ENCODE measurements at regions not wholly inside any gene's neighbourhood (a gene's known extent, or its start where the extent isn't known, plus 50 kb on each side); places are given as distances from the start of the nearest gene placed in this dataset.

- no peaks in the 10 kb centered on the region for H3K9me3 ChIP-seq
- intact Hi-C loops (cut with DNase I): no loop called here
- no peaks in the 10 kb centered on the region for H3K4me1 ChIP-seq
- no peak for DNase-seq
- no peak for TF ChIP-seq CTCF (IDR thresholded peaks at IDR 0.05)
- no peak for TF ChIP-seq POLR2A (IDR thresholded peaks at IDR 0.05)
- no peak for ATAC-seq
- H3K36me3 ChIP-seq (replicated peaks in 1 of 2; ENCODE audit: insufficient read depth in 1 of 2, low read depth in 2 of 2): no peaks in the 10 kb centered on the region
- H3K4me3 ChIP-seq: no peak overlapping the region
- 65 to 66% methylated on average over 9 of the region's 9 CpGs for WGBS, 2 donors
- H3K27ac ChIP-seq: no peak overlapping the region
- no peaks in the 10 kb centered on the region for H3K27me3 ChIP-seq
Measured at GRCh38 chr21:28487455-28488070, 505.1 kb downstream of the LTN1 start.

GRCh38 chr21:28485301-28486022 lies 507.2 kb downstream of the LTN1 start:
- H3K4me1 ChIP-seq: no peaks in the 10 kb centered on the region
- H3K4me3 ChIP-seq: no peak overlapping the region
- no peaks in the 10 kb centered on the region for H3K27me3 ChIP-seq
- DNase-seq: no peak
- WGBS, 2 donors: 68 to 80% methylated on average over 4 of the region's 4 CpGs
- no peaks in the 10 kb centered on the region for H3K36me3 ChIP-seq (replicated peaks in 1 of 2; ENCODE audit: insufficient read depth in 1 of 2, low read depth in 2 of 2)
- TF ChIP-seq CTCF (IDR thresholded peaks at IDR 0.05) (no peak), POLR2A (IDR thresholded peaks at IDR 0.05) (no peak)
- intact Hi-C loops (cut with DNase I): no loop called here
- ATAC-seq: no peak
- no peak overlapping the region for H3K27ac ChIP-seq
- no peaks in the 10 kb centered on the region for H3K9me3 ChIP-seq

- WGBS, 2 donors: 53 to 59% methylated on average over 3 of the region's 3 CpGs
- Histone ChIP-seq H3K36me3 (replicated peaks in 1 of 2; ENCODE audit: insufficient read depth in 1 of 2, low read depth in 2 of 2) (no peaks in the 10 kb centered on the region), H3K27ac (no peak overlapping the region), H3K4me1 (no peaks in the 10 kb centered on the region), H3K9me3 (no peaks in the 10 kb centered on the region), H3K4me3 (no peak overlapping the region), H3K27me3 (no peaks in the 10 kb centered on the region)
- TF ChIP-seq CTCF (IDR thresholded peaks at IDR 0.05) (no peak), POLR2A (IDR thresholded peaks at IDR 0.05) (no peak)
- no peak for DNase-seq
- intact Hi-C loops (cut with DNase I): no loop called here
- no peak for ATAC-seq
Measured at GRCh38 chr21:28483301-28484035, 509.2 kb downstream of the LTN1 start.

DNA sequence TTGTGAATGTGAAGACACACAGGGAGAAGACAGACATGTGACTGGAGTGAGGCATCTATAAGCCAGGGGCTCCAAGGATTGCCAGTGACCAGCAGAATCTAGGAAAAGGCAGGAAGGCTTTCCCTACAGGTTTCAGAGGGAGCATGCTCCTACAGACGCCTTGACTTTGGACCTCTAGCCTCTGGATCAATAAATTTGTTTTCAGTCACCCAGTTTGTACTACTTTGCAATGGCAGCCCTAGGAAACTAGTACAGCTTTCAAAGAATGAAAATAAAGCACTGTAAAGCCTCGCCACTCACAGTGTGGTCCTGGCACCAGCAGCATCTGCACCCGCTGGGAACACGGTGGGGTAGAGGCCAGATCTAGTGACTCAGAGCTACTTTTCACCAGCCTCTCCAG lies 510.0 kb downstream of the LTN1 start:
- no peak for ATAC-seq
- intact Hi-C loops (cut with DNase I): no loop called here
- DNase-seq: no peak
- Histone ChIP-seq H3K4me3 (no peak overlapping the region), H3K4me1 (no peaks in the 10 kb centered on the region), H3K27me3 (no peaks in the 10 kb centered on the region), H3K9me3 (no peaks in the 10 kb centered on the region), H3K36me3 (replicated peaks in 1 of 2; ENCODE audit: insufficient read depth in 1 of 2, low read depth in 2 of 2) (no peaks in the 10 kb centered on the region), H3K27ac (no peak overlapping the region)
- 57 to 75% methylated on average over 4 of the region's 4 CpGs for WGBS, 2 donors
- TF ChIP-seq CTCF (IDR thresholded peaks at IDR 0.05): no peak
- TF ChIP-seq POLR2A (IDR thresholded peaks at IDR 0.05): no peak
